HFFc6 (cell line): ENCODE measurements at regions not wholly inside any gene's neighbourhood (a gene's known extent, or its start where the extent isn't known, plus 50 kb on each side); places are given as distances from the start of the nearest gene placed in this dataset.

ENCODE experiments used
- DNase-seq: peaks from one replicate; pipeline ENCODE4 v3.0.0-alpha.2; 2018
- H3K27ac Mint-ChIP-seq: 2 replicates; pipeline ENCODE4 v1.8.0; 2020; ENCODE audit warnings: mild to moderate bottlenecking, mixed read lengths
- H3K27me3 Mint-ChIP-seq: 2 replicates; pipeline ENCODE4 v1.8.0; 2021; ENCODE audit warnings: mild to moderate bottlenecking, moderate library complexity, mixed read lengths; ENCODE audit not compliant: insufficient read depth
- H3K36me3 Mint-ChIP-seq: 2 replicates; pipeline ENCODE4 v1.8.0; 2021; ENCODE audit warnings: low read depth, mixed read lengths
- H3K4me1 Mint-ChIP-seq: 2 replicates; pipeline ENCODE4 v1.8.0; 2020; ENCODE audit warnings: low read depth, mixed read lengths
- H3K4me3 Mint-ChIP-seq: 2 replicates; pipeline ENCODE4 v1.8.0; 2020; ENCODE audit warnings: mild to moderate bottlenecking, moderate library complexity, mixed read lengths
- H3K9me3 Mint-ChIP-seq: 2 replicates; pipeline ENCODE4 v1.8.0; 2020; ENCODE audit warnings: mild to moderate bottlenecking, mixed read lengths
- CTCF ChIP-seq: fragments of 200-600 bp; sonication (generic); IDR thresholded peaks from 2 replicates; pipeline ENCODE4 v1.5.0; 2021; ENCODE audit warnings: antibody characterized with exemption, mild to moderate bottlenecking

DNA sequence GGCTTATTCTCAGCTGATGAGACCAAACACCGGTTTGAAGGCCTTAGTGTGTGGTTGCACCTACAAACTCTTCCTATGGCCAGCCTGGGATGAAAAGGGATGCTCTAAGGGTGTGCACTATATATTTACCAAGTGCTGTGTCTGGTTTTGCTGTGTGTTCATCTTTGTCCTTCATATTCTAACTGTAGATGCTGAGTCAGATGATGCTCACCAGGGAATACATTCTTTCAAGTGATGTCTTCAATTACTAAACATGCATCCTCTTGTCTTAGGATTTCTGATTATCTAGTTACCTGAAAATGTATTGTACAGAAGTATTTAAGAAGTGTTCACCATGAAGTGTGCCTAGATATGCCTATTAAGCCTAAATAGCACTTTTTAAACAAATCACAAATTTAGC lies 1111.6 kb upstream of the ZEB2 start:
- H3K9me3 Mint-ChIP-seq: no peaks in the 10 kb centered on the region
- peaks cover 4% of the 10 kb centered on the region; the same call in 1 of the 2 replicates for H3K27me3 Mint-ChIP-seq
- H3K4me1 Mint-ChIP-seq: peaks cover 21% of the 10 kb centered on the region
- DNase-seq: no peak
- TF ChIP-seq CTCF: no peak
- H3K36me3 Mint-ChIP-seq: no peaks in the 10 kb centered on the region
- H3K27ac Mint-ChIP-seq: peak overlapping the region; percentile 15
- no peak overlapping the region for H3K4me3 Mint-ChIP-seq

GRCh38 chr2:145626301-145626700 lies 1106.4 kb upstream of the ZEB2 start:
- peaks cover 1% of the 10 kb centered on the region; the same call in 1 of the 2 replicates for H3K27me3 Mint-ChIP-seq
- no peak for DNase-seq
- no peak overlapping the region for H3K4me3 Mint-ChIP-seq
- H3K36me3 Mint-ChIP-seq: no peaks in the 10 kb centered on the region
- no peaks in the 10 kb centered on the region for H3K9me3 Mint-ChIP-seq
- peaks cover 27% of the 10 kb centered on the region for H3K4me1 Mint-ChIP-seq
- no peak for TF ChIP-seq CTCF
- H3K27ac Mint-ChIP-seq: no peak overlapping the region

- Mint-ChIP-seq H3K4me3 (no peak overlapping the region), H3K4me1 (peaks cover 25% of the 10 kb centered on the region), H3K9me3 (no peaks in the 10 kb centered on the region), H3K27me3 (peaks cover 1% of the 10 kb centered on the region; the same call in 1 of the 2 replicates), H3K27ac (no peak overlapping the region), H3K36me3 (no peaks in the 10 kb centered on the region)
- DNase-seq: no peak
- TF ChIP-seq CTCF: no peak
Measured at GRCh38 chr2:145625111-145625510, 1105.2 kb upstream of the ZEB2 start.

DNA sequence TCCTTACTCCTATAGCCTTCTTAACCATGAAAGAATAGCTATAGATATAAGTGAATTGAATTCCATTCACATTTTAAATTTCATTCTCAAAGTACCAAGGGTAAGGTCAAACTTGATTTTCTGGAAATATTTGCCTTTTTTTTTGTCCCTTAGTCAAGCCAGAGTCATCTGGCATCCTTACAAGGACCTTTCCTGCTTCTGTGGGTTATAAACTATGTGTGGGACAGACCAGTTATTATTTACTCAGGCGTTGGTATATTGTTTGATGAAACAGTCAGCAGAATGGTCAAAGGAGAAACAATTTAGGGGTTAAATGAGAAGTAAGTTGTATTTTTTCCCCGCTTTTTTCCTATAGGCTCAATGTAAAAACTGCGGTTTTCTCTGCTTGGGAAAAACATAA lies 1103.2 kb upstream of the ZEB2 start:
- Mint-ChIP-seq H3K27ac (peak overlapping the region; percentile 6; the same call in 1 of the 2 replicates), H3K36me3 (no peaks in the 10 kb centered on the region), H3K27me3 (no peaks in the 10 kb centered on the region), H3K4me3 (no peak overlapping the region), H3K9me3 (no peaks in the 10 kb centered on the region), H3K4me1 (peaks cover 38% of the 10 kb centered on the region)
- TF ChIP-seq CTCF: no peak
- DNase-seq: peak; percentile 62

DNA sequence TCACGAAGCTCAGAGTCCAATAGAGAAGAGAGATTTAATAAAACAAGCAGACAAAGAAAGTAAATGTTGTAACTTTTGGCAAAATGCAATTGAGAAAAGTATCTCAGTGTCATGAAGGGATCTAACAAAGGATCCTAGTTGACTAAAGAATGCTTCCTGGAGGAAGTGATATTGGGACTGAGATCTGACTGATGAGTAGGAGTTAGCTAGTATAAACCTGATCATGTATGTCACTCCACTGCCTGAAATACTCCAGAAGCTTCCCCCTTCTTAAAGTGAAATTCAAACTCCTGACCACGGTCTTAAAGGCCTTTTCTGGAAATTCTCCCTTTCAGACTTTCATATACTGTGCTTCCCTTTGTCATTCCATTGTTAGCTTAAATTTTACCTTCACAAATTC lies 1102.4 kb upstream of the ZEB2 start:
- Mint-ChIP-seq H3K27ac (no peak overlapping the region), H3K9me3 (no peaks in the 10 kb centered on the region), H3K27me3 (no peaks in the 10 kb centered on the region), H3K4me1 (peaks cover 46% of the 10 kb centered on the region), H3K4me3 (no peak overlapping the region), H3K36me3 (no peaks in the 10 kb centered on the region)
- no peak for TF ChIP-seq CTCF
- no peak for DNase-seq

DNA sequence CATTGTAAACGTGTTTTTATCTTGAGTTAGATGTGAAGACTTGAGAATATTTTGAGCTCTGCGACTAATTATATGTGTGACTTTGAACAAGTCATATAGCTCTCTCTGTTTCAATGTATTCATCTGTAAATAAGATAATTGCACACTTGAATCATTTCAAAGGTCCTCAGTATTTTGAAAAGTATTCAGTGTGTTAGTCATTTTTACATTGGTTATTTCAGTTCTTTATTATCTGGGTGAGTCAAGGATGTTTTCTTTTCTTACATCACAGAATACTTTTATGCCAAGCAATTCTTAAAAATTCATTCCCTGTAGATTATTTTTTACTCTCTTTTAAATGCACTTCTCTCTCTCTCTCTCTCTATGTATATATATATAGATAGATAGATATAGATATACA lies 1098.0 kb upstream of the ZEB2 start:
- peaks cover 4% of the 10 kb centered on the region; the same call in 1 of the 2 replicates for H3K36me3 Mint-ChIP-seq
- H3K27ac Mint-ChIP-seq: peak overlapping the region; percentile 73
- no peaks in the 10 kb centered on the region for H3K9me3 Mint-ChIP-seq
- H3K27me3 Mint-ChIP-seq: no peaks in the 10 kb centered on the region
- peak overlapping the region; percentile 24 for H3K4me3 Mint-ChIP-seq
- DNase-seq: peak; percentile 47
- TF ChIP-seq CTCF: no peak
- peaks cover 41% of the 10 kb centered on the region for H3K4me1 Mint-ChIP-seq
